Esophagus muscularis mucosa (tissue), 3 donors: ENCODE measurements at regions not wholly inside any gene's neighbourhood (a gene's known extent, or its start where the extent isn't known, plus 50 kb on each side); places are given as distances from the start of the nearest gene placed in this dataset.

Experiments used
- POLR2AphosphoS5 ChIP-seq, 2 donors: sonication (generic); formaldehyde crosslinking; IDR thresholded peaks; one replicate each; pipeline ENCODE4 v1.6.1; 2017; ENCODE audit warnings: antibody characterized with exemption in 2 of 2
- TF ChIP-seq, protein P1 (sequence below), 3 experiments: fragments of 200-600 bp in 2 of 3; fragments of 450-650 bp in 1 of 3; sonication (generic) in 2 of 3; IDR thresholded peaks; one replicate each; pipeline ENCODE4 v1.5.1; 2017 to 2019; ENCODE audit warnings: antibody characterized with exemption in 3 of 3, mild to moderate bottlenecking in 2 of 3, moderate library complexity in 1 of 3

- peak in 1 of 2 donors; percentile 55 for TF ChIP-seq POLR2AphosphoS5 (IDR thresholded peaks at IDR 0.05)
- TF ChIP-seq, protein P1, sequence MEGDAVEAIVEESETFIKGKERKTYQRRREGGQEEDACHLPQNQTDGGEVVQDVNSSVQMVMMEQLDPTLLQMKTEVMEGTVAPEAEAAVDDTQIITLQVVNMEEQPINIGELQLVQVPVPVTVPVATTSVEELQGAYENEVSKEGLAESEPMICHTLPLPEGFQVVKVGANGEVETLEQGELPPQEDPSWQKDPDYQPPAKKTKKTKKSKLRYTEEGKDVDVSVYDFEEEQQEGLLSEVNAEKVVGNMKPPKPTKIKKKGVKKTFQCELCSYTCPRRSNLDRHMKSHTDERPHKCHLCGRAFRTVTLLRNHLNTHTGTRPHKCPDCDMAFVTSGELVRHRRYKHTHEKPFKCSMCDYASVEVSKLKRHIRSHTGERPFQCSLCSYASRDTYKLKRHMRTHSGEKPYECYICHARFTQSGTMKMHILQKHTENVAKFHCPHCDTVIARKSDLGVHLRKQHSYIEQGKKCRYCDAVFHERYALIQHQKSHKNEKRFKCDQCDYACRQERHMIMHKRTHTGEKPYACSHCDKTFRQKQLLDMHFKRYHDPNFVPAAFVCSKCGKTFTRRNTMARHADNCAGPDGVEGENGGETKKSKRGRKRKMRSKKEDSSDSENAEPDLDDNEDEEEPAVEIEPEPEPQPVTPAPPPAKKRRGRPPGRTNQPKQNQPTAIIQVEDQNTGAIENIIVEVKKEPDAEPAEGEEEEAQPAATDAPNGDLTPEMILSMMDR (IDR thresholded peaks at IDR 0.05): no peak
These were observed 517.1 kb upstream of the ZFP42 start for GRCh38 chr4:187478292-187479140.
